Thoracic aorta (tissue), 2 donors: ENCODE measurements at regions not wholly inside any gene's neighbourhood (a gene's known extent, or its start where the extent isn't known, plus 50 kb on each side); places are given as distances from the start of the nearest gene placed in this dataset.

Experiments
- ATAC-seq: fragments of 150-250 bp; one replicate; pipeline ENCODE4 v1.8.0; 2017; ENCODE audit warnings: low read depth; ENCODE audit not compliant: insufficient number of reproducible peaks, low FRiP score
- DNase-seq: peaks from one replicate; pipeline ENCODE4 v3.0.0-alpha.2; 2020; ENCODE audit warnings: low spot score
- H3K27ac ChIP-seq, 2 donors: fragments of 200-600 bp; sonication (generic); 1 replicate in 1 of 2; 2 replicates in 1 of 2; pipeline ENCODE4 v1.5.1; 2016; ENCODE audit warnings: mild to moderate bottlenecking in 2 of 2, moderate library complexity in 2 of 2
- H3K27me3 ChIP-seq: fragments of 200-600 bp; sonication (generic); replicated peaks from 2 replicates; pipeline ENCODE4 v1.6.0; 2016; ENCODE audit warnings: mild to moderate bottlenecking; ENCODE audit not compliant: insufficient read depth
- H3K36me3 ChIP-seq: fragments of 200-600 bp; sonication (generic); one replicate; pipeline ENCODE4 v1.5.1; 2016
- H3K4me1 ChIP-seq, 2 donors: fragments of 200-600 bp; sonication (generic); 1 replicate in 1 of 2; 2 replicates in 1 of 2; pipeline versions ENCODE4 v1.5.1 to v1.6.0; 2016; ENCODE audit warnings: low read depth in 2 of 2, mild to moderate bottlenecking in 1 of 2; ENCODE audit not compliant: control insufficient read depth in 1 of 2
- H3K4me3 ChIP-seq: fragments of 200-600 bp; sonication (generic); 2 replicates; pipeline ENCODE4 v1.5.1; 2016; ENCODE audit warnings: mild to moderate bottlenecking
- H3K9me3 ChIP-seq: fragments of 200-600 bp; sonication (generic); 2 replicates; pipeline ENCODE4 v1.5.1; 2016
- TF ChIP-seq, protein P1 (sequence below): fragments of 200-600 bp; sonication (generic); IDR thresholded peaks from one replicate; pipeline ENCODE4 v1.5.1; 2019; ENCODE audit warnings: antibody characterized with exemption

DNA sequence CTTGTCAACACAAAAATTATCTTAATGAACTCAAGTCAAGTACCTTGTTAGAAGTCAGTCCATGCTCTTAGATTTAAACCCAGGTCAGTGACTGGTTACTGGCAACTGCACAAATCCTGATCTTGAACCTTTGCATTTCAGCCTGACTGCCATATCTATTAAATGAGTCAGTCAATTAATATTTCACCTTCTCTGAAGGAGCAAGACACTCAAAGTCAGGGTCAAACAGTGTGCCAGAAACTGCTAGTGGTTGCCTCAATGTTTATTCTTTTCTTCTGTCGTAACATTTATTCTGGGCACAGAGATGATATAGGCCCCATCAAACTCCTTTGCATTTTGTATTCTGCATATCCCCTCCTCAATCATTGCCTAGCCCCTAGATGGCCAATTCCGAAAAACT is 193.9 kb upstream of the MOCS1 start:
- H3K27me3 ChIP-seq, result no peaks in the 10 kb centered on the region
- no peaks in the 10 kb centered on the region for H3K4me1 ChIP-seq
- H3K36me3 ChIP-seq, result no peaks in the 10 kb centered on the region
- ATAC-seq (no peak), DNase-seq (no peak)
- H3K9me3 ChIP-seq, result no peaks in the 10 kb centered on the region
- no peak overlapping the region for H3K4me3 ChIP-seq
- H3K27ac ChIP-seq, result no peak overlapping the region
- TF ChIP-seq, protein P1, sequence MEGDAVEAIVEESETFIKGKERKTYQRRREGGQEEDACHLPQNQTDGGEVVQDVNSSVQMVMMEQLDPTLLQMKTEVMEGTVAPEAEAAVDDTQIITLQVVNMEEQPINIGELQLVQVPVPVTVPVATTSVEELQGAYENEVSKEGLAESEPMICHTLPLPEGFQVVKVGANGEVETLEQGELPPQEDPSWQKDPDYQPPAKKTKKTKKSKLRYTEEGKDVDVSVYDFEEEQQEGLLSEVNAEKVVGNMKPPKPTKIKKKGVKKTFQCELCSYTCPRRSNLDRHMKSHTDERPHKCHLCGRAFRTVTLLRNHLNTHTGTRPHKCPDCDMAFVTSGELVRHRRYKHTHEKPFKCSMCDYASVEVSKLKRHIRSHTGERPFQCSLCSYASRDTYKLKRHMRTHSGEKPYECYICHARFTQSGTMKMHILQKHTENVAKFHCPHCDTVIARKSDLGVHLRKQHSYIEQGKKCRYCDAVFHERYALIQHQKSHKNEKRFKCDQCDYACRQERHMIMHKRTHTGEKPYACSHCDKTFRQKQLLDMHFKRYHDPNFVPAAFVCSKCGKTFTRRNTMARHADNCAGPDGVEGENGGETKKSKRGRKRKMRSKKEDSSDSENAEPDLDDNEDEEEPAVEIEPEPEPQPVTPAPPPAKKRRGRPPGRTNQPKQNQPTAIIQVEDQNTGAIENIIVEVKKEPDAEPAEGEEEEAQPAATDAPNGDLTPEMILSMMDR, result no peak

DNA sequence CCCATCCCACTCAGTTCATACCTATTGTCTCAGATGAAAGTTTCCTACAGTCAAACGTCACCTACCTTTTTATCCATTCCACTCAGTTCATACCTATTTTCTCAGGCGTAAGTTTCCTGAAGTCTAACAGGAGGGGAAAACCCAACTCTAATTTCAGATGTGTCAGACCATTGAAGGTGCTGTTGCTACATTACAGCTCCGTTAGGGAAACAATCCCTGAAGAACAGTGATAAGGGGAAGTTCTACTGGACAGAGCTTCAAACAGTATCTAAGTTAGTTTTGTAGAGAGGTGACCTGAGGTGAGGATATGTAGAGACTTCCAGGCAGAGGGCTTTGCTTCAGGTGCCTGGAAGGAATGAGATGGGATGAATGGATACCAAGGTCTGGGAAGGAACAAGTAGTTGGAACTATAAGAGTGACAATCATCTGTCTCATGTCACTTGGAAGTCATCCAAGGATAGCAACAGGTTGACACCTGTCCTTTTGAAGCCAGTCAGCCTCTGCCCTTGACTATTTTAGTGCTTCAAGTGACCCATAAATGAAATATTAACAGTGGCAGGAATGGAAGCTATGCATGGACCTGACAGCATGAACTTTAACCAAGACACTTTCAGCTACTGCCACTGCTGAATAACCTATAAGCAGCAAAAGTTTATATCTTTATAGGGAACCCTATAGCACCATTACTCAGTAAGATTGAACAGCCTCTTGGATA is 191.6 kb upstream of the MOCS1 start:
- TF ChIP-seq, protein P1, result no peak
- H3K27me3 ChIP-seq, result no peaks in the 10 kb centered on the region
- H3K27ac ChIP-seq, result no peak overlapping the region
- no peak overlapping the region for H3K4me3 ChIP-seq
- no peak for ATAC-seq
- no peak for DNase-seq
- H3K4me1 ChIP-seq, result no peaks in the 10 kb centered on the region
- H3K36me3 ChIP-seq, result no peaks in the 10 kb centered on the region
- no peaks in the 10 kb centered on the region for H3K9me3 ChIP-seq

DNA sequence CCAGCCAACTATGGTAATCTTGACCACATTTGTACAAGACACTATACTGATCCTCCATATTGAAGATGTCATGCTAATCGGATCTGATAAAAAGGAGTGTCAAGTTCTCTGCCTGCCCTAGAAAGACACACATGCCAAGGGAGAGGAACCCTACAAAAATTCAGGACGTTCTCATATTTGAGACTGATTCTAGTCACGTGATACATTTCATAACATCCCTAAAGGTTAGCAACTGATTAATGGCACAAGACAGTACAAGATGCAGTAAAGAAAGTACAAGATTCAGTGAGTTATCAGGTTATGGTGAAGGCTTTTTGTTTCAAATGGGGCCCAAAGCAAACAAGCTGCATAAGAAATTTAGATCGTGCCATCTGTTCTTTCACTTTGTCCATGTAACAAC is 190.7 kb upstream of the MOCS1 start:
- ATAC-seq (no peak), DNase-seq (no peak)
- TF ChIP-seq, protein P1, result no peak
- no peak overlapping the region for H3K4me3 ChIP-seq
- H3K9me3 ChIP-seq, result no peaks in the 10 kb centered on the region
- H3K27ac ChIP-seq, result no peak overlapping the region
- no peaks in the 10 kb centered on the region for H3K27me3 ChIP-seq
- no peaks in the 10 kb centered on the region for H3K4me1 ChIP-seq
- H3K36me3 ChIP-seq, result no peaks in the 10 kb centered on the region

DNA sequence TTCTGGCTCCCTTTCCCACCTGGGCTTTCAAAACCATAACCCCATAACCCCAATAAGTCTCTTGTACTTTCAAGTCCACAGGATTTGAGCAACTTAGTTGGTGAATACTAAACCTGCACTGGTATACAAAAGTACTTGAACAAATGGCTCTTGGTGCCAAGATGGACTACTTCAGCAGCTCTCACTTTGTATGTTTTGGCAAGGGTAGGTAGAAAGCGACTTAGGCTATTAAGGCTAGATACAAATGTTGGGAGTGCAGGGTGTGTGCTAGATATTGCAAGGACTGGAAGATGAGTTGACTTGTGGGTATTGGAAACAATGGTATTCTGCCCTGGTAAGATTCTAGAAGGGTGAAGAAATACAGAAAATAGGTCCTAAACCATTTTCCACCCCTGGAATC is 182.6 kb upstream of the MOCS1 start:
- TF ChIP-seq, protein P1, result no peak
- H3K4me1 ChIP-seq, result peaks cover 0 to 7% of the 10 kb centered on the region in 2 donors
- ATAC-seq (no peak), DNase-seq (no peak)
- H3K9me3 ChIP-seq, result no peaks in the 10 kb centered on the region
- no peak overlapping the region for H3K27ac ChIP-seq
- no peaks in the 10 kb centered on the region for H3K36me3 ChIP-seq
- H3K4me3 ChIP-seq, result no peak overlapping the region
- H3K27me3 ChIP-seq, result no peaks in the 10 kb centered on the region

DNA sequence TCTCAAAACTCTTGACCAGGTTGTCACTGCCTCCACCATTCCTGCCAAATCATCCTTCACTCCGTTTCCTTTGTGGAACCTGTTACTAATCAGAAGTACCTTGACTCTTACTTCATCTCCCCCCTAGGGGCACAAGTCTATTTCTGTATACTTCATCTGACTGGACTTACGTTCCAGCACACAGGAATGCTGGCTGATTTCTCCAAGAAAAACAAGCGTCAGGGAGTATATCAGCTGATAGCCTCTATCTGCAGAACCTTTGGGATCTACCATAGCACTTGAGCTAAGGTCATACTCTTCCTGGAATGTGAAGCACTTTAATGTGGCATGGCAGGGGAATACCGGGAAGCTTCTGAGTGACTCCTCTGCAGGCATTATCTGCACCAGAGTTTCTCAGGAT is 178.1 kb upstream of the MOCS1 start:
- Histone ChIP-seq H3K4me3 (no peak overlapping the region), H3K4me1 (peaks cover 0 to 7% of the 10 kb centered on the region in 2 donors), H3K36me3 (no peaks in the 10 kb centered on the region), H3K9me3 (no peaks in the 10 kb centered on the region), H3K27ac (no peak overlapping the region), H3K27me3 (no peaks in the 10 kb centered on the region)
- DNase-seq (no peak), ATAC-seq (no peak)
- TF ChIP-seq, protein P1, result no peak
